Activated T-cell treated with anti-CD3 and anti-CD28 coated beads, Interleukin-2, amount 50 U/mL, for 4 hours (primary cell): ENCODE measurements at regions not wholly inside any gene's neighbourhood (a gene's known extent, or its start where the extent isn't known, plus 50 kb on each side); places are given as distances from the start of the nearest gene placed in this dataset.

Source experiments
- ATAC-seq, 2 donors: fragments of 200-7000 bp; cut with Tn5 transposase; one replicate each; pipeline ENCODE4 v1.10.0; 2021
- DNase-seq: peaks from one replicate; pipeline ENCODE4 v3.0.0-alpha.2; 2020
- H3K27me3 Mint-ChIP-seq: one replicate; pipeline ENCODE4 v1.8.0; 2021; ENCODE audit warnings: low read depth, mixed read lengths
- H3K36me3 Mint-ChIP-seq: one replicate; pipeline ENCODE4 v1.8.0; 2022; ENCODE audit warnings: mixed read lengths; ENCODE audit not compliant: insufficient read depth
- H3K4me1 Mint-ChIP-seq: one replicate; pipeline ENCODE4 v1.8.0; 2021; ENCODE audit warnings: low read depth, mixed read lengths
- H3K4me3 Mint-ChIP-seq: one replicate; pipeline ENCODE4 v1.8.0; 2021; ENCODE audit warnings: mild to moderate bottlenecking, moderate library complexity, mixed read lengths
- H3K9me3 Mint-ChIP-seq: one replicate; pipeline ENCODE4 v1.8.0; 2021; ENCODE audit warnings: mixed read lengths

GRCh38 chr16:85261204-85261603, 148.9 kb upstream of the CIBAR2 start:
- Mint-ChIP-seq H3K36me3 (no peaks in the 10 kb centered on the region), H3K4me1 (peaks cover 4% of the 10 kb centered on the region), H3K27me3 (peaks cover 20% of the 10 kb centered on the region), H3K9me3 (no peaks in the 10 kb centered on the region), H3K4me3 (no peak overlapping the region)
- DNase-seq = no peak
- ATAC-seq = no peak

GRCh38 chr16:85261657-85262557, 149.6 kb upstream of the CIBAR2 start:
- no peak for ATAC-seq
- Mint-ChIP-seq H3K4me3 (no peak overlapping the region), H3K36me3 (no peaks in the 10 kb centered on the region)

GRCh38 chr16:85262558-85263238, 150.4 kb upstream of the CIBAR2 start:
- ATAC-seq = no peak
- no peak for DNase-seq
- H3K4me3 Mint-ChIP-seq = no peak overlapping the region
- peaks cover 4% of the 10 kb centered on the region for H3K4me1 Mint-ChIP-seq
- H3K9me3 Mint-ChIP-seq = no peaks in the 10 kb centered on the region
- H3K36me3 Mint-ChIP-seq = no peaks in the 10 kb centered on the region
- H3K27me3 Mint-ChIP-seq = peaks cover 18% of the 10 kb centered on the region

More at GRCh38 chr16:85261657-85262557, 149.6 kb upstream of the CIBAR2 start:
- Mint-ChIP-seq H3K27me3 (peaks cover 20% of the 10 kb centered on the region), H3K4me1 (peaks cover 4% of the 10 kb centered on the region), H3K9me3 (no peaks in the 10 kb centered on the region)
- no peak for DNase-seq

GRCh38 chr16:85263239-85263585, 150.9 kb upstream of the CIBAR2 start:
- H3K27me3 Mint-ChIP-seq = peaks cover 16% of the 10 kb centered on the region
- peaks cover 4% of the 10 kb centered on the region for H3K4me1 Mint-ChIP-seq
- ATAC-seq (no peak), DNase-seq (no peak)
- H3K4me3 Mint-ChIP-seq = no peak overlapping the region
- H3K9me3 Mint-ChIP-seq = no peaks in the 10 kb centered on the region
- H3K36me3 Mint-ChIP-seq = no peaks in the 10 kb centered on the region

GRCh38 chr16:85264752-85265151, 152.5 kb upstream of the CIBAR2 start:
- H3K27me3 Mint-ChIP-seq = peaks cover 13% of the 10 kb centered on the region
- H3K9me3 Mint-ChIP-seq = no peaks in the 10 kb centered on the region
- no peaks in the 10 kb centered on the region for H3K36me3 Mint-ChIP-seq
- H3K4me3 Mint-ChIP-seq = no peak overlapping the region
- ATAC-seq = no peak
- H3K4me1 Mint-ChIP-seq = peaks cover 2% of the 10 kb centered on the region
- no peak for DNase-seq

GRCh38 chr16:85265161-85265784, 153.0 kb upstream of the CIBAR2 start:
- Mint-ChIP-seq H3K4me1 (peaks cover 2% of the 10 kb centered on the region), H3K4me3 (no peak overlapping the region), H3K9me3 (no peaks in the 10 kb centered on the region), H3K36me3 (no peaks in the 10 kb centered on the region), H3K27me3 (peaks cover 13% of the 10 kb centered on the region)
- DNase-seq (no peak), ATAC-seq (no peak)

GRCh38 chr16:85265810-85266209, 153.5 kb upstream of the CIBAR2 start:
- Mint-ChIP-seq H3K36me3 (no peaks in the 10 kb centered on the region), H3K9me3 (no peaks in the 10 kb centered on the region), H3K4me1 (peaks cover 2% of the 10 kb centered on the region), H3K4me3 (no peak overlapping the region), H3K27me3 (peaks cover 11% of the 10 kb centered on the region)
- DNase-seq (no peak), ATAC-seq (no peak)

- Mint-ChIP-seq H3K4me3 (no peak overlapping the region), H3K36me3 (no peaks in the 10 kb centered on the region), H3K4me1 (peaks cover 2% of the 10 kb centered on the region), H3K9me3 (no peaks in the 10 kb centered on the region), H3K27me3 (peaks cover 8% of the 10 kb centered on the region)
- ATAC-seq = no peak
- no peak for DNase-seq
Observed at GRCh38 chr16:85266857-85267256, 154.6 kb upstream of the CIBAR2 start.

GRCh38 chr16:85267414-85267945, 155.2 kb upstream of the CIBAR2 start:
- Mint-ChIP-seq H3K4me3 (no peak overlapping the region), H3K9me3 (no peaks in the 10 kb centered on the region), H3K4me1 (no peaks in the 10 kb centered on the region), H3K36me3 (no peaks in the 10 kb centered on the region), H3K27me3 (peaks cover 2% of the 10 kb centered on the region)
- DNase-seq = no peak
- no peak for ATAC-seq

- ATAC-seq = no peak
- peaks cover 3% of the 10 kb centered on the region for H3K27me3 Mint-ChIP-seq
- H3K4me1 Mint-ChIP-seq = no peaks in the 10 kb centered on the region
- no peaks in the 10 kb centered on the region for H3K36me3 Mint-ChIP-seq
- H3K9me3 Mint-ChIP-seq = no peaks in the 10 kb centered on the region
- no peak for DNase-seq
- no peak overlapping the region for H3K4me3 Mint-ChIP-seq
Observed at GRCh38 chr16:85269165-85269564, 156.9 kb upstream of the CIBAR2 start.

- H3K36me3 Mint-ChIP-seq = no peaks in the 10 kb centered on the region
- peaks cover 3% of the 10 kb centered on the region for H3K27me3 Mint-ChIP-seq
- no peaks in the 10 kb centered on the region for H3K9me3 Mint-ChIP-seq
- DNase-seq (no peak), ATAC-seq (no peak)
- no peak overlapping the region for H3K4me3 Mint-ChIP-seq
- no peaks in the 10 kb centered on the region for H3K4me1 Mint-ChIP-seq
Observed at GRCh38 chr16:85270374-85270773, 158.1 kb upstream of the CIBAR2 start.

- Mint-ChIP-seq H3K36me3 (no peaks in the 10 kb centered on the region), H3K9me3 (no peaks in the 10 kb centered on the region), H3K27me3 (peaks cover 3% of the 10 kb centered on the region), H3K4me1 (no peaks in the 10 kb centered on the region), H3K4me3 (no peak overlapping the region)
- DNase-seq = no peak
- no peak for ATAC-seq
Observed at GRCh38 chr16:85271198-85271597, 158.9 kb upstream of the CIBAR2 start.

- H3K9me3 Mint-ChIP-seq = no peaks in the 10 kb centered on the region
- DNase-seq = no peak
- H3K36me3 Mint-ChIP-seq = no peaks in the 10 kb centered on the region
- H3K4me1 Mint-ChIP-seq = no peaks in the 10 kb centered on the region
- no peak overlapping the region for H3K4me3 Mint-ChIP-seq
- H3K27me3 Mint-ChIP-seq = peaks cover 3% of the 10 kb centered on the region
- ATAC-seq = no peak
Observed at GRCh38 chr16:85273293-85273692, 161.0 kb upstream of the CIBAR2 start.

GRCh38 chr16:85274501-85274900, 162.2 kb upstream of the CIBAR2 start:
- no peaks in the 10 kb centered on the region for H3K36me3 Mint-ChIP-seq
- H3K4me1 Mint-ChIP-seq = no peaks in the 10 kb centered on the region
- no peak for ATAC-seq
- no peak for DNase-seq
- H3K4me3 Mint-ChIP-seq = no peak overlapping the region
- H3K9me3 Mint-ChIP-seq = no peaks in the 10 kb centered on the region
- peaks cover 3% of the 10 kb centered on the region for H3K27me3 Mint-ChIP-seq
